Glutamatergic neuron (in vitro differentiated cells): ENCODE measurements at regions not wholly inside any gene's neighbourhood (a gene's known extent, or its start where the extent isn't known, plus 50 kb on each side); places are given as distances from the start of the nearest gene placed in this dataset.

Experiments
- DNase-seq: peaks from one replicate; pipeline ENCODE4 v3.0.0; 2022
- H3K27ac Mint-ChIP-seq: one replicate; pipeline ENCODE4 v1.8.0; 2020; ENCODE audit warnings: mild to moderate bottlenecking, mixed read lengths, inconsistent platforms; ENCODE audit not compliant: unreplicated experiment
- H3K27me3 Mint-ChIP-seq: one replicate; pipeline ENCODE4 v1.8.0; 2020; ENCODE audit warnings: mild to moderate bottlenecking, moderate library complexity, mixed read lengths, inconsistent platforms; ENCODE audit not compliant: unreplicated experiment
- H3K36me3 Mint-ChIP-seq: one replicate; pipeline ENCODE4 v1.8.0; 2020; ENCODE audit warnings: mild to moderate bottlenecking, mixed read lengths, inconsistent platforms; ENCODE audit not compliant: unreplicated experiment
- H3K4me1 Mint-ChIP-seq: one replicate; pipeline ENCODE4 v1.8.0; 2020; ENCODE audit warnings: mild to moderate bottlenecking, low read depth, mixed read lengths, inconsistent platforms; ENCODE audit not compliant: unreplicated experiment
- H3K4me3 Mint-ChIP-seq: one replicate; pipeline ENCODE4 v1.8.0; 2020; ENCODE audit warnings: mild to moderate bottlenecking, mixed read lengths, inconsistent platforms; ENCODE audit not compliant: unreplicated experiment
- H3K9me3 Mint-ChIP-seq: one replicate; pipeline ENCODE4 v1.8.0; 2020; ENCODE audit warnings: mild to moderate bottlenecking, moderate library complexity, mixed read lengths, inconsistent platforms; ENCODE audit not compliant: unreplicated experiment
- TF ChIP-seq, protein P1 (sequence below): fragments of 200-600 bp; sonication (generic); IDR thresholded peaks from one replicate; pipeline ENCODE4 v1.5.0; 2021; ENCODE audit not compliant: partially characterized antibody, unreplicated experiment

DNA sequence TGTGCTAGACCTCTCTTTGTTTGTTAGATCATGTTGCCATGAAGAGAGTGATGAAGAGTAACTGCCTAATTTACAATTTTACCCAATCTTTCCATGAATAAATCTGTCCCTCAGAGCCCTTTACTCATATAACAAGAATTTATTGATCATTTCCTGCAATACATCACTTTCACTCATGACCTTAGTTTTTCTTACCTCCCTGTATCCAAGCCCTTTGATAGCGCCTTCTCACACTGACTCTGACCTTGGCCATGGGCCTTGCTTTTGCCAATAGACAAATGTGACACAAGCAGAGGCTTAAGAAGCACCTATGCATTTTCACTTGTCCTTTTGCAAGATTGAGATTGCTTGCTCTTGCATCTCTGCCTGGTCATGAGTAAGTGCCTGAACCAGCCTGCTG, 288.1 kb downstream of the NNT start:
- H3K4me3 Mint-ChIP-seq: no peak overlapping the region
- H3K27me3 Mint-ChIP-seq: no peaks in the 10 kb centered on the region
- no peak for DNase-seq
- no peaks in the 10 kb centered on the region for H3K36me3 Mint-ChIP-seq
- no peaks in the 10 kb centered on the region for H3K9me3 Mint-ChIP-seq
- TF ChIP-seq, protein P1, sequence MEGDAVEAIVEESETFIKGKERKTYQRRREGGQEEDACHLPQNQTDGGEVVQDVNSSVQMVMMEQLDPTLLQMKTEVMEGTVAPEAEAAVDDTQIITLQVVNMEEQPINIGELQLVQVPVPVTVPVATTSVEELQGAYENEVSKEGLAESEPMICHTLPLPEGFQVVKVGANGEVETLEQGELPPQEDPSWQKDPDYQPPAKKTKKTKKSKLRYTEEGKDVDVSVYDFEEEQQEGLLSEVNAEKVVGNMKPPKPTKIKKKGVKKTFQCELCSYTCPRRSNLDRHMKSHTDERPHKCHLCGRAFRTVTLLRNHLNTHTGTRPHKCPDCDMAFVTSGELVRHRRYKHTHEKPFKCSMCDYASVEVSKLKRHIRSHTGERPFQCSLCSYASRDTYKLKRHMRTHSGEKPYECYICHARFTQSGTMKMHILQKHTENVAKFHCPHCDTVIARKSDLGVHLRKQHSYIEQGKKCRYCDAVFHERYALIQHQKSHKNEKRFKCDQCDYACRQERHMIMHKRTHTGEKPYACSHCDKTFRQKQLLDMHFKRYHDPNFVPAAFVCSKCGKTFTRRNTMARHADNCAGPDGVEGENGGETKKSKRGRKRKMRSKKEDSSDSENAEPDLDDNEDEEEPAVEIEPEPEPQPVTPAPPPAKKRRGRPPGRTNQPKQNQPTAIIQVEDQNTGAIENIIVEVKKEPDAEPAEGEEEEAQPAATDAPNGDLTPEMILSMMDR: no peak
- no peak overlapping the region for H3K27ac Mint-ChIP-seq
- no peaks in the 10 kb centered on the region for H3K4me1 Mint-ChIP-seq

DNA sequence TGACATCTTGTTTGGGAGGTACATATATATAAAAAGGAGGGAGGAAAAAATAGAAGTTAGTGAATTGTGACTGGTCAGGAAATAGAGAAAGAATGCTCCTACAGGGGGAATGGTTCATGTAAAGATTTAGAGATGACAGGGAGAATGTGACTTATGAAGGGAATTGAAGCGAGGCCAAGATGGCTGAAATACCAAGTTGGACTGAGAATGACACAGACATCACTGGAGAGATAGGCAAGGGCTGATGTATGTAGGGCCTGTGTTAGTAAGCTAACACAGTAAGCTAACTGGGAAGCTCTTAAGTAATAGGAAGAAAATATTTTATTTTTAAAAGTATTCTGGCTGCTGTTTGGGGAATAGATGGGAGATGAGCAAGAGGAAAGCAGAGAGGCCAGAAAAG, 286.3 kb downstream of the NNT start:
- Mint-ChIP-seq H3K9me3 (no peaks in the 10 kb centered on the region), H3K27me3 (no peaks in the 10 kb centered on the region), H3K36me3 (no peaks in the 10 kb centered on the region), H3K4me1 (no peaks in the 10 kb centered on the region), H3K4me3 (no peak overlapping the region), H3K27ac (no peak overlapping the region)
- no peak for DNase-seq
- TF ChIP-seq, protein P1: no peak

DNA sequence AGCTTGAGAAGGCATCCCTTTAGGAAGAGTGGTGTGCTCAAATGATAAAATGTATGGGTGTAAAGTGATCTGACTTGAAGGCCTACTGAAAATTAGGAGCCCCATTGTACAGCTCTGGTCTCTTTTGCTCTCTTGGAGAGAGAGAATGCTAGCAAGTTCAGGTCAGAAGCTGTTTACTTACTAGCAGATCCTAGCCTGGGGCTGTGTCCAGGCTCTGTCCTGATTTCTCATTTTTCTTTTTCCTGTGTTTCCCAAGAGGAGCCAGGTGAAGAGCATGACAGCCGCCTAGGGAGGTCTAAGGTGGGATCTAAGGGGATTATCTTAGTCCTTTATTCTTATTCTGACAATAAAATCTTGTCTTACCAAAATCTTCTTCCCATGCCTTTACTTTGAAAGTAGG, 272.8 kb downstream of the NNT start:
- Mint-ChIP-seq H3K4me1 (no peaks in the 10 kb centered on the region), H3K9me3 (no peaks in the 10 kb centered on the region), H3K27ac (no peak overlapping the region), H3K36me3 (no peaks in the 10 kb centered on the region), H3K4me3 (no peak overlapping the region), H3K27me3 (peaks cover 1% of the 10 kb centered on the region)
- TF ChIP-seq, protein P1: no peak
- DNase-seq: no peak

GRCh38 chr5:43874772-43875171, 271.8 kb downstream of the NNT start:
- H3K27ac Mint-ChIP-seq: no peak overlapping the region
- H3K4me1 Mint-ChIP-seq: no peaks in the 10 kb centered on the region
- no peaks in the 10 kb centered on the region for H3K36me3 Mint-ChIP-seq
- no peak for DNase-seq
- no peak overlapping the region for H3K4me3 Mint-ChIP-seq
- TF ChIP-seq, protein P1: no peak
- no peaks in the 10 kb centered on the region for H3K9me3 Mint-ChIP-seq
- H3K27me3 Mint-ChIP-seq: peaks cover 1% of the 10 kb centered on the region

DNA sequence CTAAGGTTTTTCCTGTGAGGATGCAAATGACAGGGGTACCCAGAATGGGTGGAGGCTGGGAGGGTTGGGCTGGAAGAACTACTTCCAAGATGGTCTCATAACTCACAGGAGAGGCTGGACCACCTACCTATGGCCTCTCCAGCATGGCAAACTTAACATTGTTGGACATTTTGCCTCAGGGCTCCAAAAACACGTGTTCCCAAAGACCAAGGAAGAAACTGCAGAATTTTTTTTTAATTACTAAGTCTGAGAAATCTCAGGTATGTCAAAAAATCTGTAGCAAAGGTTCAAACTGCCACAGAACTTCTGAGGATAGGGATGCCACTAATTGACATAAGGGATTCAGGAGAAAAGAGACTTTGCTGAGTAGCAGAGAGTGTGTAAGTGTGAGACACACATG, 270.8 kb downstream of the NNT start:
- no peaks in the 10 kb centered on the region for H3K36me3 Mint-ChIP-seq
- H3K4me3 Mint-ChIP-seq: no peak overlapping the region
- H3K27ac Mint-ChIP-seq: no peak overlapping the region
- H3K9me3 Mint-ChIP-seq: no peaks in the 10 kb centered on the region
- no peak for DNase-seq
- peaks cover 1% of the 10 kb centered on the region for H3K27me3 Mint-ChIP-seq
- H3K4me1 Mint-ChIP-seq: no peaks in the 10 kb centered on the region
- TF ChIP-seq, protein P1: no peak
